H9 (cell line): ENCODE measurements at regions not wholly inside any gene's neighbourhood (a gene's known extent, or its start where the extent isn't known, plus 50 kb on each side); places are given as distances from the start of the nearest gene placed in this dataset.

Experiments used
- DNase-seq: peaks from one replicate; pipeline ENCODE4 v3.0.0-alpha.2; 2017
- H2AFZ ChIP-seq: one replicate; pipeline ENCODE4 v1.6.1; 2013; ENCODE audit warnings: mild to moderate bottlenecking, low read length, control low read depth, moderate library complexity
- H2AK5ac ChIP-seq: 2 replicates; pipeline ENCODE4 v1.6.1; 2013; ENCODE audit warnings: low read length, control low read depth, mixed read lengths; ENCODE audit not compliant: insufficient read length
- H2BK120ac ChIP-seq: one replicate; pipeline ENCODE4 v1.6.1; 2013; ENCODE audit warnings: low read depth, mild to moderate bottlenecking, low read length, control low read depth, inconsistent platforms; ENCODE audit not compliant: poor library complexity, severe bottlenecking
- H2BK12ac ChIP-seq: 2 replicates; pipeline ENCODE4 v1.6.1; 2013; ENCODE audit warnings: low read length, control low read depth, mixed read lengths, low read depth; ENCODE audit not compliant: insufficient read length
- H2BK15ac ChIP-seq: 2 replicates; pipeline ENCODE4 v1.6.1; 2013; ENCODE audit warnings: low read depth, low read length, control low read depth
- H2BK20ac ChIP-seq: one replicate; pipeline ENCODE4 v1.6.1; 2013; ENCODE audit warnings: low read depth, mild to moderate bottlenecking, low read length, control low read depth, inconsistent platforms; ENCODE audit not compliant: poor library complexity, severe bottlenecking
- H2BK5ac ChIP-seq: 2 replicates; pipeline ENCODE4 v1.6.1; 2013; ENCODE audit warnings: low read length, control low read depth, mixed read lengths; ENCODE audit not compliant: insufficient read length
- H3K14ac ChIP-seq: 2 replicates; pipeline ENCODE4 v1.6.1; 2013; ENCODE audit warnings: low read length, control low read depth; ENCODE audit not compliant: insufficient read depth
- H3K18ac ChIP-seq: 2 replicates; pipeline ENCODE4 v1.6.1; 2013; ENCODE audit warnings: low read depth, mild to moderate bottlenecking, mixed read lengths, low read length, control low read depth; ENCODE audit not compliant: insufficient read length
- H3K23ac ChIP-seq: 2 replicates; pipeline ENCODE4 v1.6.1; 2013; ENCODE audit warnings: low read length, control low read depth, mixed read lengths, low read depth; ENCODE audit not compliant: insufficient read length
- H3K23me2 ChIP-seq: 2 replicates; pipeline ENCODE4 v1.6.1; 2013; ENCODE audit warnings: low read depth, mild to moderate bottlenecking, mixed read lengths, low read length, control low read depth; ENCODE audit not compliant: insufficient read length, poor library complexity, severe bottlenecking
- H3K27ac ChIP-seq: 2 replicates; pipeline ENCODE4 v1.5.1; 2013; ENCODE audit warnings: low read length, control low read depth, mixed read lengths, low read depth; ENCODE audit not compliant: insufficient read length
- H3K27me3 ChIP-seq: 2 replicates; pipeline ENCODE4 v1.6.1; 2013; ENCODE audit warnings: low read length, control low read depth, inconsistent platforms; ENCODE audit not compliant: insufficient read depth
- H3K4ac ChIP-seq: 2 replicates; pipeline ENCODE4 v1.6.1; 2013; ENCODE audit warnings: low read depth, mild to moderate bottlenecking, control low read depth, inconsistent platforms, low read length, moderate library complexity
- H3K4me1 ChIP-seq: 2 replicates; pipeline ENCODE4 v1.6.1; 2013; ENCODE audit warnings: low read length, control low read depth, inconsistent platforms; ENCODE audit not compliant: insufficient read depth
- H3K4me2 ChIP-seq: 2 replicates; pipeline ENCODE4 v1.6.1; 2013; ENCODE audit warnings: low read length, control low read depth, mixed read lengths; ENCODE audit not compliant: insufficient read length, insufficient read depth
- H3K56ac ChIP-seq: 2 replicates; pipeline ENCODE4 v1.6.1; 2013; ENCODE audit warnings: low read depth, mild to moderate bottlenecking, mixed read lengths, low read length, control low read depth; ENCODE audit not compliant: insufficient read length
- H3K79me1 ChIP-seq: 2 replicates; pipeline ENCODE4 v1.6.1; 2013; ENCODE audit warnings: low read depth, mild to moderate bottlenecking, moderate library complexity, low read length, control low read depth, inconsistent platforms; ENCODE audit not compliant: insufficient read depth, poor library complexity, severe bottlenecking
- H3K79me2 ChIP-seq: 2 replicates; pipeline ENCODE4 v1.6.1; 2013; ENCODE audit warnings: low read length, control low read depth, inconsistent platforms; ENCODE audit not compliant: insufficient read depth
- H3K9ac ChIP-seq: 2 replicates; pipeline ENCODE4 v1.6.1; 2013; ENCODE audit warnings: low read length, control low read depth, mixed read lengths; ENCODE audit not compliant: insufficient read length; ENCODE audit errors: extremely low read depth
- H3K9me3 ChIP-seq: one replicate; pipeline ENCODE4 v1.6.1; 2013; ENCODE audit warnings: low read depth, low read length, inconsistent platforms; ENCODE audit not compliant: control insufficient read depth
- H3T11ph ChIP-seq: one replicate; pipeline ENCODE4 v1.6.1; 2013; ENCODE audit warnings: mild to moderate bottlenecking, low read length, control low read depth, inconsistent platforms
- H4K20me1 ChIP-seq: one replicate; pipeline ENCODE4 v1.6.1; 2013; ENCODE audit not compliant: control insufficient read depth, insufficient read length, insufficient read depth
- H4K5ac ChIP-seq: 2 replicates; pipeline ENCODE4 v1.6.1; 2013; ENCODE audit warnings: low read depth, mild to moderate bottlenecking, mixed read lengths, low read length, control low read depth; ENCODE audit not compliant: insufficient read length
- H4K8ac ChIP-seq: replicated peaks from 2 replicates; pipeline ENCODE4 v1.6.1; 2013; ENCODE audit warnings: low read length, control low read depth, mixed read lengths, low read depth; ENCODE audit not compliant: insufficient read length
- H4K91ac ChIP-seq: 2 replicates; pipeline ENCODE4 v1.6.1; 2013; ENCODE audit warnings: low read depth, mild to moderate bottlenecking, moderate library complexity, mixed read lengths, low read length, control low read depth; ENCODE audit not compliant: insufficient read length
- H3K27ac Mint-ChIP-seq, 3 experiments: 2 replicates in 2 of 3; 3 replicates in 1 of 3; pipeline ENCODE4 v1.8.0; 2020 to 2021; ENCODE audit warnings: mixed read lengths in 3 of 3, mild to moderate bottlenecking in 1 of 3, moderate library complexity in 1 of 3
- H3K27me3 Mint-ChIP-seq: 2 replicates; pipeline ENCODE4 v1.8.0; 2021; ENCODE audit warnings: low read depth, mild to moderate bottlenecking, moderate library complexity, mixed read lengths
- H3K36me3 Mint-ChIP-seq, 3 experiments: 2 replicates in 2 of 3; 3 replicates in 1 of 3; pipeline ENCODE4 v1.8.0; 2020 to 2021; ENCODE audit warnings: low read depth in 3 of 3, mixed read lengths in 3 of 3; ENCODE audit not compliant: insufficient read depth in 1 of 3
- H3K4me1 Mint-ChIP-seq, 2 experiments: 2 replicates each; pipeline ENCODE4 v1.8.0; 2020; ENCODE audit warnings: mixed read lengths in 2 of 2
- H3K4me3 Mint-ChIP-seq, 2 experiments: 2 replicates in 1 of 2; 3 replicates in 1 of 2; pipeline ENCODE4 v1.8.0; 2020 to 2021; ENCODE audit warnings: mild to moderate bottlenecking in 2 of 2, mixed read lengths in 2 of 2, moderate library complexity in 1 of 2
- H3K9me3 Mint-ChIP-seq, 2 experiments: 2 replicates in 1 of 2; 3 replicates in 1 of 2; pipeline ENCODE4 v1.8.0; 2020; ENCODE audit warnings: mild to moderate bottlenecking in 2 of 2, mixed read lengths in 2 of 2, moderate library complexity in 1 of 2
- CTCF ChIP-seq: fragments of 200-600 bp; sonication (generic); conservative IDR thresholded peaks from 3 replicates; pipeline ENCODE4 v1.8.0; 2021; ENCODE audit warnings: antibody characterized with exemption, mild to moderate bottlenecking
- WGBS: extraction: QIAGEN DNeasy Blood & Tissue Kit; methylation state at CpG from one replicate; pipeline ENCODE4 v1.1.7; 2013; ENCODE audit warnings: missing lambda C conversion rate, low lambda C conversion rate, mixed read lengths; ENCODE audit not compliant: insufficient read length; ENCODE audit errors: extremely low coverage; 5-methylcytosine and 5-hydroxymethylcytosine counted together

DNA sequence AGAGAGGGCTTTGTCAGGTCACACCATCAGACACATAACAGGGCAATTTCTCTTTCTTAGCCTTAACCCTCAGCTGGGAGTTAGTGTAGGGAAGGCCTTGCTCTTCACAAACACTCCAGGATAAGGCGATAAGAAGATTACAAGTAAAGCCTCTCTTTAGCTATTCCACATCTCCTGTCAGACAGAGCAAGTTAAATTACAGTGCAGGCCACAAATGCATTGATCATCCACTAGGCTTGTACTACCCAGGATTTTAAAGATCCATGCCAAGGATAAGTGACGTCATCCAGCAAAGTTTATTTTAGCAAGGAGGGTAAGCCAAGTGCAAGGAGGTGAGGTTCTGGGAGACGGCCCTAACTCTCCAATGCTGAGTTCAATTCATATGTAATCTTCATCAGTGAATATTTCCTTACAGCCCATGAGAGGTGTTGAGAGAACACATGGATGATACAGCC lies 890.6 kb upstream of the NR2F2 start:
- Histone ChIP-seq H4K91ac (no peak overlapping the region), H2AFZ (no peak overlapping the region), H3T11ph (no peak overlapping the region), H3K9me3 (no peaks in the 10 kb centered on the region), H3K79me2 (no peaks in the 10 kb centered on the region), H4K8ac (no peak overlapping the region), H2AK5ac (no peak overlapping the region), H3K27me3 (no peaks in the 10 kb centered on the region), H3K14ac (no peak overlapping the region), H3K4ac (no peak overlapping the region), H3K4me2 (no peak overlapping the region), H3K23me2 (no peaks in the 10 kb centered on the region), H3K56ac (no peak overlapping the region), H4K20me1 (no peaks in the 10 kb centered on the region), H2BK20ac (no peak overlapping the region), H3K79me1 (no peaks in the 10 kb centered on the region), H2BK12ac (no peak overlapping the region), H2BK120ac (no peak overlapping the region), H2BK5ac (no peak overlapping the region), H3K23ac (no peak overlapping the region), H4K5ac (no peak overlapping the region), H2BK15ac (no peak overlapping the region), H3K27ac (no peak overlapping the region), H3K9ac (no peak overlapping the region), H3K18ac (no peak overlapping the region), H3K4me1 (no peaks in the 10 kb centered on the region)
- Mint-ChIP-seq H3K27me3 (no peaks in the 10 kb centered on the region), H3K36me3 (no peaks in the 10 kb centered on the region; a peak in 1 of 7 replicates), H3K9me3 (no peaks in the 10 kb centered on the region; a peak in 1 of 5 replicates), H3K27ac (no peak overlapping the region), H3K4me1 (no peaks in the 10 kb centered on the region), H3K4me3 (no peak overlapping the region)
- no peak for DNase-seq
- WGBS = no CpG with 5 or more reads among the region's 3 CpGs
- no peak for TF ChIP-seq CTCF
